SIG-M5 (cell line): ENCODE measurements at regions not wholly inside any gene's neighbourhood (a gene's known extent, or its start where the extent isn't known, plus 50 kb on each side); places are given as distances from the start of the nearest gene placed in this dataset.

Experiments used
- DNase-seq: peaks from one replicate; lab custom pipeline; 2025; lab: John Stamatoyannopoulos, UW

GRCh38 chr7:25360451-25360850, 132.2 kb upstream of the NPVF start:
- no peak for DNase-seq

- DNase-seq, result no peak
These were observed 133.1 kb upstream of the NPVF start for GRCh38 chr7:25361387-25361786.

GRCh38 chr7:25361863-25362262, 133.6 kb upstream of the NPVF start:
- no peak for DNase-seq

DNA sequence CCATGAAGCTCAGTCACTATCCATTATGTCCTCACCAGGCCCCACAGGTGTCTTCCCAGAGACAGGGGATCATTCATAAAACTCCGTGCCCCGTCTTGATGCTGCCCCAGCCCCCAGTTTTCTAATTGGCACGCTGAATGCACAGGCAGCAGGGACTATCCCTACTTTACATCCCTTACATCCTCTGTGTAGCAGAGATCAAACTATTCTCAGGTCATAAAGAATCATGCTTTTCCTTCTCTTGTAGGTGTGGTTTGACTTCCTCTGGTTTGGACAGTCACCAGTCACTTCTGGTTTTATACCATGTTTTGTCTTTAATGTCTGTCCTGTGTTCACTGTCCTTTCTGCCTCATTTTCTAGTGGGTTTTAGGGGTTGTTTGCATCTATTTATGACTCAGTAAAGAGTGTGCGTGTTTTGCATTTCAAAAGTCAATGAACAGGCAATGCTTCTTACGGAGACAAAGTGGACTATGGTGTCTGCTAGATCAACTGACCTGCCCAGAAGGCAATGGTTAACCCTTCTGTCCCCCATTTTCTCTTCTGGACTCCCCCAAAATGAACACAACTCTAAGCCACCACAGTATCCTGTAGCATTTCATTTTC, 140.4 kb upstream of the NPVF start:
- DNase-seq, result no peak

GRCh38 chr7:25369786-25370185, 141.5 kb upstream of the NPVF start:
- DNase-seq, result no peak

GRCh38 chr7:25371972-25372371, 143.7 kb upstream of the NPVF start:
- DNase-seq, result no peak

DNA sequence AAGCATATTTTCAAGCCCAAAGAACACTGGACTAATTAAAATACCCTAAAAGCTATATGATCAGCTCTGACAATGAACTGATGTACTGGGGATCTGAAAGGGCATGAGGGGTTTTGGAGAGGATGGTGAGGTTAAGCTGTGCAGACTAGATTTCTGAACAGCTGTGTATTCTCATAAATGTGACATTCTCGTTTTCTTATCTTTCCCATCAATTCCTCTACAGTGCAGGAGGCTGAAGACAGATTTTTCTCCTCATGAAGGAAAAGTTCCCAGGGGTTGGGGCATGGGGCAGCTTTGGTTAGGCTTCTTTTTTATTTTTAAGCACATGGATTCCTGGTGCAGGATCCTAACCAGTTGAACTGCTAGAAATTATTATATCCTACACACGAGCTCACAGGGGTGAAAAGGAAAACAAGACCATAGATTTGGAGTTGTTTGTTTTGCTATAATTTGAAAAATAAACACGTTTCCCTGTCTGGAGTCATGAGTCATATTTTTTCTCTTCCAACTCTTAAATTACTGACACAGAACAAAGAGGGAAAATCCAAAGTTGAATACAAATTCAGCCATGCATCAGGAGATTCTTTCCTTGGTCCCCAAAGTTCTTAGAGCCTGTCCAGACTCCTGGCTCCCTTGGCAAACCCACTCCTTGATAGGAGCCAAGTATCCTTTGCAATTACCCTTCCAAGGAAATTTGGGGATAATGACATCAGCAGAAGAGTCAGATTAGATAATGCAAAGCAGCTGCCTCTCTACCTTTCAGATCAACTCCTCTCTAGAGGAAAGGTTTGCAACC, 147.7 kb upstream of the NPVF start:
- no peak for DNase-seq

- DNase-seq, result no peak
These were observed 151.3 kb upstream of the NPVF start for GRCh38 chr7:25379351-25380300.

GRCh38 chr7:25381818-25382589, 153.7 kb upstream of the NPVF start:
- DNase-seq, result no peak

GRCh38 chr7:25382869-25383268, 154.6 kb upstream of the NPVF start:
- no peak for DNase-seq

DNA sequence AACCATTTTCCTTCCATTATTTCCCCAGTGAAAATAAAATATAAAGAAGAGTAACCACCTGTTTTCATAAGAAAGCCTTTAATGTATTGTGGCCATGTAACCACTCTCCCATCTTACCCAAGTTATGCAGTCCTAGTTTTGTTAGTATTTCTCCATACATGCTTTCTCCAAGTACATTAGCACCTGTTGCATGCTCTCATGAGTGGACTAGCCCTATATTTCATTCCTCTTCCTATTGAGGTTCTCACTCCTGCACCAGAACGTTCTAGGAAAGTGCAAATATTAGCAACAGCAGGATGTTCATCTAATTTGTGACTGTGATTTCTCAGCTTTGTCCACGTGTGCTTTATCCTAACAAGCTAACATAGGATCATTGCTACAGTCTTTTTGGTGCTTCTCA, 155.1 kb upstream of the NPVF start:
- DNase-seq, result no peak

DNA sequence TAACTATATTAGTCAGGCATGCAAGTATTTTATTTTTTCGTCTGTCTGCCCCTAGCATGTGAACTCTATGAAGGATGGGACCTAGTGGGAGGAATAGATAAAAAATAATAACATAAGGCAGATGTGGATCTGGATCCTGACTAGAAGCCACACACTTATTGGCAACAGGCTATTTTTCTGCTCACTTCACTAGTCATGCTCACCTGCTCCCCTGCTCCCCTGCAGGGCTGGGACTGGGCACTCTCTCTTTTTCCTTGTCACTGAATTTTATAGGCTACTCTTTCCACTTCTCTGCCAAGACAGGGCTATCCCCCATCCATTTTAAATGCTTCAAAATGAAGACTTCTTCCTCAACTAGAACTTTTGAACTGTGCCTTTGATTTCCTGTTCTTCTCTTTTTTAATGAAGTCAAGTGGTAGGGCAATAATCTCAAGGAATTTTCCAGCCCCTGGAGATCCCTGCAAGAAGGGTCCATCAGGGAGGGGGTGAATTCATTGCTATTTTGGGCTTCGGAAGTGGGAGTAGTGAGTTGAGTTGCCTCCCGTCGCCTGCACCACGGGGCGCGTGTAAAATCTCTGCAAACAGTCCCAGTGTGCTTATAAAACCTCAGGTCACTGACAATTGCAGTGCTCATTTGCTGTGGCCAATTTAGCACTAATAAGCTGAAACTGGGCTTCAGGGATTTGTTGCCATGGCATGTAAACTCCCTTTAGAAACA, 156.7 kb upstream of the NPVF start:
- no peak for DNase-seq

- DNase-seq, result no peak
These were observed 157.3 kb upstream of the NPVF start for GRCh38 chr7:25385506-25386136.

DNA sequence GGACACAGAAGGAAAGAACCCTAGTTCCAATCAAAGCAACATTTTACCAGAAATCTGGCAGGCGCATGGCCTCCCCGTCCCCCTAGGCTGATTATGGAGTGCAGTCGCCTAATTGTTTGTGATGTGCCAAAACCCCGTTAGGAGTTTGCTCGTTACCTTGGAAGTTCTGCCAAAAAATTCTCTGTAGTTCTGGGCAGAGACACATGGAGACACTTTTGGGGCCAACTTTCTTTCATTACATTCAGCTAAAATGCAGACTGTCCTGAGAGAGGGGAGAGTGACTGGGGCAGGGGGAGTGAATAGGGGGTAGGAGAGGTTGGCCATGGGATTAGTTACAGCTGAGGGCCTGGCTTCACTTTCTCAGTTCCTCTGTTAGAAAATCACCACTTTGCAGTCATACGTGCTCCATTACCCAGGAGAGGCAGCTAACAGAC, 158.0 kb upstream of the NPVF start:
- DNase-seq, result no peak

DNA sequence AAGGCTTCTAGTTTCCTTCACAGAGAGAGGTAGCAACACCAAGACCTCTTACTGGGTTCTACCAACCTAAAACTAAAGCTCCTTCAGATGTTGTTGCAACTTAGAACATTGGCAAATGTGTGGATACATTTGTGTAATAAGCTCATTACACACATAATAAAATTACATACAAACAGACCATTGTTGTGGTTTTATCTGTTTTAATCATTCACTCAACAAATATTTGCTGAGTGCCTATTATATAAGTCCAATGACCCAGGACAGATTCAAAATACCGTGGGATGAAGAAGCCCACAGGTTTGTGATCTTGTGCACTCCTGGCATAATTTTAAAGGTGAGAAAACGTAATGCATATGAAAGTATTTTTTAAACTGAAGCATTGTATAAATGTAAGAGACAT, 160.4 kb upstream of the NPVF start:
- DNase-seq, result no peak

DNA sequence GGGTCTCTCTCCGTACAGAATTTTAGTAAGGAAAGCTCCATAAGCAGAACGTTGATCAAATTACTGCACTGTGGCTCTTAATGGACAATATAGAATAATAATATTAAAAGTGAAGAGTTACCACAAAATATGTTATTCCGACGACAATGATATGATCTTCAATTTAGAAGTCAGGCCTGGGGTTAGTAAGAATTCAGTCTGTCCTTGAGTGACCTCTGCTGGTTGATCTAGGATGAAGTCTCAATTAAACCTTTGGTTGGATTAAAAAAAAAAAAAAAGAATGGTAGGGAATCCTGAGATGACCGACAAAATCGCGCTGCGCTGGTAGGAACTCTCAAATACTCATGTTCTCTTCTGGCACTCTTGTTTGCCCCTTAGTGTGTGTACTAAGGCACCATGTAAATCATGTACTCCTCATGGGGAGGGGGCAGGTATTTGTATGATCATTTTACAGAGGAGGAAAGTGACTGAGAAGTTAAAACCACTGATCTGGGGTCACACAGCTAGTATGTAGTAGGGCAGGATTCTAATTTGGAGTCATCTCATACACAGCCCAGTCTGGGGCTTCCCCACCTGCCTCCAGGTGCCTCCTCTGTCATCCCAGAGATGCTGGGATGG, 161.3 kb upstream of the NPVF start:
- no peak for DNase-seq

DNA sequence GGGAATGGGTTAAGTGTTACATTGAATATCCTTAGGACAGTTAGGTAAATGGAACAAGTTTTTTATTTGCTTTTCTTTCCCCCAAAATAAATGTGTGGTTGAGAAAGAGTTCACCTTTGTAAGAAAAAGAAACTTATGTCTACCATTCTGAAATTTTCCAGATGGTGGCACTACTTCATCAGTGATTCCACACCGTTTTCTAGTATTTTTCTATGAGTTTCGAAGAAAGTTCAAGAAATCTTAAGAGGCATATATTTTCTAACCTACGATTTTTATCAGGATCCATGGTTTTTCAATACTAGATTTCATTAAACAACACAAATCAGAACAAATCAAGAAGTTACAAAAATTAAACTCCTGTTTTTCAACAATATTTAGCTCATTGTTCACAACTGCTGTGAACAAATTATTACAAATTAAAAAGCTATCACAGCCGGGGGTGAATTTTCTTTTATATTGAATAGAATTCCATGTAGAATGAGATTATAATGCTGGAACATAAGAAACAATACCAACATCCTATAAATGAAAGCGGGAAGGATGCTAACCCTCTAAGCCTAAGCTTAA, 163.1 kb upstream of the NPVF start:
- DNase-seq, result no peak

GRCh38 chr7:25391961-25392587, 163.8 kb upstream of the NPVF start:
- DNase-seq, result no peak

DNA sequence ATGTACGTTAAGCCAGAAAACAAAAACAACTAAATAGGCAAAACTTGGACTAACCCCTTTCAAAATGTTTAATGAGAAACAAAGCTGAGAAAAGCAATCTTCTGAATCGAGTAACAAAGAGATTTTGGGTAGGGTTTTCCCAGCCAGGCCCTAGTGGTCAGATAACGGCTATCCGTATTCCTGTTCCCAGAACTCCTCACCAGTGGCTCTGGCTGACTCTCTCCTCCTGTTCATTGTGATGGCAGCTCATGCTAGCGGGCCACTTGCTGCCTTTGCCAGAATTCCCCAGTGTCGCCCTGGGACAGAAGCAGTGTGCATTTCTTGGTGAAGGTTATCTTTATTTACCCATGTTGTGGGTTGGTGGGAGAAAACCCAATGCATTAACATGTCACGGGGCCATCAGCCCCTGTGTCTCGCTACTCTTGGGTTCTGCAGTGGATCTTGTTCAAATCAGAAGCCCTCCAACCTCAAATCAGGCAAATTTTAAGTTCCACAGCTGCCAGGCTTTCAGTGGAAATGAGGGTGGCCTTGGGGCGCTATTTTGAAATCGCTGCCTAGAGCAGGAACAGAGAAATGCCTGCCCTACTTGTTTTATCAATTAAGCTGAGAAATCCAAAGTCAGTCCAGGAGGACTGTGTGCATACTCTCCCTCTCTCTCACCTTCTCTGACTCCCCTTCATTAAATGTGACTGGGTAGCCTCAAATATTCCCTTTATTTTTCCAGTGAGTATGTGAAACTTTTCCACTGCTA, 164.5 kb upstream of the NPVF start:
- DNase-seq, result no peak
